ENCODE measurements at regions not wholly inside any gene's neighbourhood (a gene's known extent, or its start where the extent isn't known, plus 50 kb on each side); places are given as distances from the start of the nearest gene placed in this dataset.
"Not testable (repeated sequence)": the region's sequence is repeated elsewhere in the genome, so short reads cannot be mapped to it uniquely, and the experiment has no call there.

DNA sequence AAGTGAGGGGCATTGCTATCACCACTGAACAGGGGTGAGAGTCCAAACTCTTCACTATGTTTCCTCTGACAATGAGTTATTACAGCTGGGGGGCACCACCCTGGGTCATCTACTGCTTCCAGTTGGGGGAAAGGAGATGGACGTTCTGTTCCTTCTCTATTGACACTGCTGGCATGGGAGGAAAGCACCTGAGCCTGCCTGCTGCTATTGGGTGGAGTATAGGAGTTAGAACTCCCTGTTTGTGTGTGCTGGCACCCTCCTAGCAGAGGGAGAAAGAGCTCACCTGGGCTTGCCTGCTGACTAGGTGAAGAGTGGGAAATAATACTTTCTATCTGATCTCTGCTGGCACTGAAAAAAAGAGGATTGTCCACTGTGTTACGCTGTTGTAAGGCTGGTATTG lies 163.8 kb downstream of the MSN start:
- Histone ChIP-seq H3K4me3 (no peak overlapping the region), H3K9me2 (ENCODE audit: insufficient read depth) (no peaks in the 10 kb centered on the region), H2AFZ (no peak overlapping the region), H3K36me3 (ENCODE audit: low read depth) (no peaks in the 10 kb centered on the region), H3K4me1 (ENCODE audit: insufficient read depth) (no peaks in the 10 kb centered on the region), H4K20me1 (ENCODE audit: insufficient read depth) (no peaks in the 10 kb centered on the region), H3F3A (ENCODE audit: insufficient read depth) (no peaks in the 10 kb centered on the region), H3K27ac (no peak overlapping the region), H3K4me2 (ENCODE audit: unreplicated experiment) (no peak overlapping the region), H3K27me3 (replicated peaks; ENCODE audit: insufficient read depth) (no peaks in the 10 kb centered on the region), H3K79me2 (ENCODE audit: insufficient read depth) (no peaks in the 10 kb centered on the region), H3K9ac (no peak overlapping the region), H3K9me3 (ENCODE audit: low read depth) (no peaks in the 10 kb centered on the region)
- TF ChIP-seq EZH2 (IDR thresholded peaks at IDR 0.05; ENCODE audit: insufficient read depth, poor library complexity, severe bottlenecking) (no peak), EZH2phosphoT487 (IDR thresholded peaks at IDR 0.05; ENCODE audit: insufficient read depth, low read depth) (no peak)
- 4 to 19% methylated on average over 2 of the region's 2 CpGs for WGBS, 2 experiments (ENCODE audit: low coverage in 1 of 2, low lambda C conversion rate in 2 of 2, missing lambda C conversion rate in 2 of 2)
- no peak for DNase-seq
- in situ Hi-C loops (cut with MboI), result loop anchor here (25.0 kb wide), 1 partner anchor 269 kb away; no protein-coding TSS in a partner anchor

DNA sequence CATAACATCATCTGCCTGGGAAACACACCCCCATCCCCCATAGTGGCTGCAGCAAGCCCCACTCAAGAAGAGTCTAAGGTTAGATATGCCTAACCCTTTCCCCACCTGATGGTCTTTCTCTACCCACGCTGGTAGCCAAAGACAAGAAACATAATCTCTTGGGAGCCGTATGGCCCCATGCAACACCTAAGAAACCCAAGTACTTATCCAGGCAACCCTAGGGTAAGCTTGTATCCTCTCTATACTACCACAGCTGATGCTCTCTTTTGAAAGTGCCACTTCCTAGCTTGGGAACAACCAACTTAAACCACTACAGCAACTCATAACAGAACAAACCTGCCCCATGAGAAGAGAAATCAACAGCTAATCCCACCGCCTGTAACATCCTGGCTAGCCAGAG lies 161.1 kb downstream of the MSN start:
- no peaks in the 10 kb centered on the region for H3K36me3 ChIP-seq (ENCODE audit: low read depth)
- no peaks in the 10 kb centered on the region for H3K9me2 ChIP-seq (ENCODE audit: insufficient read depth)
- DNase-seq, result no peak
- H2AFZ ChIP-seq, result no peak overlapping the region
- H3K79me2 ChIP-seq (ENCODE audit: insufficient read depth), result no peaks in the 10 kb centered on the region
- H3K9me3 ChIP-seq (ENCODE audit: low read depth), result no peaks in the 10 kb centered on the region
- H3F3A ChIP-seq (ENCODE audit: insufficient read depth), result no peaks in the 10 kb centered on the region
- H3K27ac ChIP-seq, result no peak overlapping the region
- H3K9ac ChIP-seq, result no peak overlapping the region
- H3K4me2 ChIP-seq (ENCODE audit: unreplicated experiment), result no peak overlapping the region
- 25 to 34% methylated on average over 1 to 3 of the region's 3 CpGs for WGBS, 2 experiments (ENCODE audit: low coverage in 1 of 2, low lambda C conversion rate in 2 of 2, missing lambda C conversion rate in 2 of 2)
- H4K20me1 ChIP-seq (ENCODE audit: insufficient read depth), result no peaks in the 10 kb centered on the region
- no peaks in the 10 kb centered on the region for H3K4me1 ChIP-seq (ENCODE audit: insufficient read depth)
- H3K27me3 ChIP-seq (replicated peaks; ENCODE audit: insufficient read depth), result no peaks in the 10 kb centered on the region
- in situ Hi-C loops (cut with MboI), result loop anchor here (25.0 kb wide), 1 partner anchor 266 kb away; no protein-coding TSS in a partner anchor
- no peak for TF ChIP-seq EZH2phosphoT487 (IDR thresholded peaks at IDR 0.05; ENCODE audit: insufficient read depth, low read depth)
- TF ChIP-seq EZH2 (IDR thresholded peaks at IDR 0.05; ENCODE audit: insufficient read depth, poor library complexity, severe bottlenecking), result no peak
- no peak overlapping the region for H3K4me3 ChIP-seq

GRCh38 chrX:65825226-65825625 lies 157.8 kb downstream of the MSN start:
- in situ Hi-C loops (cut with MboI), result loop anchor here (25.0 kb wide), 1 partner anchor 263 kb away; no protein-coding TSS in a partner anchor
- H2AFZ ChIP-seq; H3K27me3 ChIP-seq (replicated peaks; ENCODE audit: insufficient read depth); H4K20me1 ChIP-seq (ENCODE audit: insufficient read depth); H3K9me2 ChIP-seq (ENCODE audit: insufficient read depth); H3K4me3 ChIP-seq; H3K4me2 ChIP-seq (ENCODE audit: unreplicated experiment); H3K36me3 ChIP-seq (ENCODE audit: low read depth); DNase-seq; H3K9ac ChIP-seq; H3K79me2 ChIP-seq (ENCODE audit: insufficient read depth); H3K27ac ChIP-seq; H3K9me3 ChIP-seq (ENCODE audit: low read depth); H3F3A ChIP-seq (ENCODE audit: insufficient read depth); H3K4me1 ChIP-seq (ENCODE audit: insufficient read depth): not testable (repeated sequence)
- 79 to 88% methylated on average over 3 to 4 of the region's 4 CpGs for WGBS, 2 experiments (ENCODE audit: low coverage in 1 of 2, low lambda C conversion rate in 2 of 2, missing lambda C conversion rate in 2 of 2)

- in situ Hi-C loops (cut with MboI), result no loop called here
- Histone ChIP-seq H3K27ac (no peak overlapping the region), H3K4me1 (ENCODE audit: insufficient read depth) (no peaks in the 10 kb centered on the region), H3K9ac (no peak overlapping the region), H3K9me3 (ENCODE audit: low read depth) (no peaks in the 10 kb centered on the region), H4K20me1 (ENCODE audit: insufficient read depth) (no peaks in the 10 kb centered on the region), H3K36me3 (ENCODE audit: low read depth) (no peaks in the 10 kb centered on the region), H3K27me3 (replicated peaks; ENCODE audit: insufficient read depth) (no peaks in the 10 kb centered on the region), H3K4me3 (no peak overlapping the region), H3K4me2 (ENCODE audit: unreplicated experiment) (no peak overlapping the region), H3K79me2 (ENCODE audit: insufficient read depth) (no peaks in the 10 kb centered on the region), H3K9me2 (ENCODE audit: insufficient read depth) (no peaks in the 10 kb centered on the region), H2AFZ (no peak overlapping the region), H3F3A (ENCODE audit: insufficient read depth) (no peaks in the 10 kb centered on the region)
- peak; percentile 1 for DNase-seq
- WGBS, 2 experiments (ENCODE audit: low coverage in 1 of 2, low lambda C conversion rate in 2 of 2, missing lambda C conversion rate in 2 of 2), result 6 to 9% methylated on average over 10 to 21 of the region's 48 CpGs
- TF ChIP-seq EZH2phosphoT487 (IDR thresholded peaks at IDR 0.05; ENCODE audit: insufficient read depth, low read depth), result no peak
- TF ChIP-seq EZH2 (IDR thresholded peaks at IDR 0.05; ENCODE audit: insufficient read depth, poor library complexity, severe bottlenecking), result no peak
Observed at GRCh38 chrX:65821721-65822496, 154.5 kb downstream of the MSN start.

DNA sequence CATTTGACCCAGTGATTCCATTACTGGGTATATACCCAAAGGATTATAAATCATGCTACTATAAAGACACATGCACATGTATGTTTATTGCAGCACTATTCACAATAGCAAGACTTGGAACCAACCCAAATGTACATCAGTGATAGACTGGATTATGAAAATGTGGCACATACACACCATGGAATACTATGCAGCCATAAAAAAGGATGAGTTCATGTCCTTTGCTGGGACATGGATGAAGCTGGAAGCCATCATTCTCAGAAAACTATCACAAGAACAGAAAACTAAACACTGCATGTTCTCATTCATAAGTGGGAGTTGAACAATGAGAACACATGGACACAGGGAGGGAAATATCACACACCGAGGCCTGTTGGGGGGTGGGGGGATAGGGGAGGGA lies 152.5 kb downstream of the MSN start:
- DNase-seq; H3K79me2 ChIP-seq (ENCODE audit: insufficient read depth); H3K4me3 ChIP-seq; H3K4me2 ChIP-seq (ENCODE audit: unreplicated experiment); H3K9ac ChIP-seq; H3K27ac ChIP-seq; H3K4me1 ChIP-seq (ENCODE audit: insufficient read depth); H2AFZ ChIP-seq; H3K9me3 ChIP-seq (ENCODE audit: low read depth); H3K36me3 ChIP-seq (ENCODE audit: low read depth); H3K27me3 ChIP-seq (replicated peaks; ENCODE audit: insufficient read depth); in situ Hi-C loops (cut with MboI); H3K9me2 ChIP-seq (ENCODE audit: insufficient read depth); H3F3A ChIP-seq (ENCODE audit: insufficient read depth); H4K20me1 ChIP-seq (ENCODE audit: insufficient read depth): not testable (repeated sequence)
- 40% methylated on average over 1 of the region's 1 CpG; no CpG with 5 or more reads in 1 of the 2 experiments for WGBS, 2 experiments (ENCODE audit: low coverage in 1 of 2, low lambda C conversion rate in 2 of 2, missing lambda C conversion rate in 2 of 2)
